ENCODE measurements at regions not wholly inside any gene's neighbourhood (a gene's known extent, or its start where the extent isn't known, plus 50 kb on each side); places are given as distances from the start of the nearest gene placed in this dataset.

- Histone ChIP-seq H3K4me3 (ENCODE audit: low read length) (no peak overlapping the region), H3K9ac (ENCODE audit: low read length) (no peak overlapping the region), H3K27me3 (ENCODE audit: control insufficient read depth, insufficient read depth, low read length) (no peaks in the 10 kb centered on the region), H3K9me3 (ENCODE audit: control insufficient read depth, low read depth, low read length) (no peaks in the 10 kb centered on the region), H3K4me1 (ENCODE audit: control insufficient read depth, low read depth, low read length) (peaks cover 19% of the 10 kb centered on the region), H3K36me3 (ENCODE audit: control insufficient read depth, low read depth, low read length) (no peaks in the 10 kb centered on the region), H3K27ac (ENCODE audit: low read length) (no peak overlapping the region)
Measured at GRCh38 chr1:96509951-96510350, 211.6 kb upstream of the PTBP2 start.

- Histone ChIP-seq H3K9me3 (ENCODE audit: control insufficient read depth, low read depth, low read length) (no peaks in the 10 kb centered on the region), H3K9ac (ENCODE audit: low read length) (no peak overlapping the region), H3K4me1 (ENCODE audit: control insufficient read depth, low read depth, low read length) (peaks cover 19% of the 10 kb centered on the region), H3K27me3 (ENCODE audit: control insufficient read depth, insufficient read depth, low read length) (no peaks in the 10 kb centered on the region), H3K36me3 (ENCODE audit: control insufficient read depth, low read depth, low read length) (no peaks in the 10 kb centered on the region), H3K4me3 (ENCODE audit: low read length) (no peak overlapping the region), H3K27ac (ENCODE audit: low read length) (no peak overlapping the region)
Measured at GRCh38 chr1:96510391-96510790, 211.2 kb upstream of the PTBP2 start.

GRCh38 chr1:96510911-96511310 is 210.7 kb upstream of the PTBP2 start:
- H3K9me3 ChIP-seq (ENCODE audit: control insufficient read depth, low read depth, low read length): no peaks in the 10 kb centered on the region
- no peak overlapping the region for H3K27ac ChIP-seq (ENCODE audit: low read length)
- peaks cover 19% of the 10 kb centered on the region for H3K4me1 ChIP-seq (ENCODE audit: control insufficient read depth, low read depth, low read length)
- H3K4me3 ChIP-seq (ENCODE audit: low read length): no peak overlapping the region
- H3K36me3 ChIP-seq (ENCODE audit: control insufficient read depth, low read depth, low read length): no peaks in the 10 kb centered on the region
- no peak overlapping the region for H3K9ac ChIP-seq (ENCODE audit: low read length)
- H3K27me3 ChIP-seq (ENCODE audit: control insufficient read depth, insufficient read depth, low read length): no peaks in the 10 kb centered on the region

- Histone ChIP-seq H3K4me3 (ENCODE audit: low read length) (no peak overlapping the region), H3K27me3 (ENCODE audit: control insufficient read depth, insufficient read depth, low read length) (no peaks in the 10 kb centered on the region), H3K9me3 (ENCODE audit: control insufficient read depth, low read depth, low read length) (no peaks in the 10 kb centered on the region)
Measured at GRCh38 chr1:96513136-96513535, 208.4 kb upstream of the PTBP2 start.

GRCh38 chr1:96515430-96515829 is 206.2 kb upstream of the PTBP2 start:
- no peak overlapping the region for H3K9ac ChIP-seq (ENCODE audit: low read length)

More at GRCh38 chr1:96513136-96513535, 208.4 kb upstream of the PTBP2 start:
- no peaks in the 10 kb centered on the region for H3K36me3 ChIP-seq (ENCODE audit: control insufficient read depth, low read depth, low read length)
- H3K9ac ChIP-seq (ENCODE audit: low read length): no peak overlapping the region
- peaks cover 19% of the 10 kb centered on the region for H3K4me1 ChIP-seq (ENCODE audit: control insufficient read depth, low read depth, low read length)
- H3K27ac ChIP-seq (ENCODE audit: low read length): no peak overlapping the region

GRCh38 chr1:96515925-96516324 is 205.7 kb upstream of the PTBP2 start:
- H3K9me3 ChIP-seq (ENCODE audit: control insufficient read depth, low read depth, low read length): no peaks in the 10 kb centered on the region
- H3K36me3 ChIP-seq (ENCODE audit: control insufficient read depth, low read depth, low read length): no peaks in the 10 kb centered on the region
- H3K9ac ChIP-seq (ENCODE audit: low read length): no peak overlapping the region
- H3K27ac ChIP-seq (ENCODE audit: low read length): no peak overlapping the region
- H3K4me1 ChIP-seq (ENCODE audit: control insufficient read depth, low read depth, low read length): peaks cover 16% of the 10 kb centered on the region
- H3K27me3 ChIP-seq (ENCODE audit: control insufficient read depth, insufficient read depth, low read length): no peaks in the 10 kb centered on the region
- H3K4me3 ChIP-seq (ENCODE audit: low read length): no peak overlapping the region

More at GRCh38 chr1:96515430-96515829, 206.2 kb upstream of the PTBP2 start:
- Histone ChIP-seq H3K4me3 (ENCODE audit: low read length) (no peak overlapping the region), H3K4me1 (ENCODE audit: control insufficient read depth, low read depth, low read length) (peaks cover 15% of the 10 kb centered on the region), H3K9me3 (ENCODE audit: control insufficient read depth, low read depth, low read length) (no peaks in the 10 kb centered on the region), H3K27me3 (ENCODE audit: control insufficient read depth, insufficient read depth, low read length) (no peaks in the 10 kb centered on the region), H3K27ac (ENCODE audit: low read length) (no peak overlapping the region), H3K36me3 (ENCODE audit: control insufficient read depth, low read depth, low read length) (no peaks in the 10 kb centered on the region)

- Histone ChIP-seq H3K4me3 (ENCODE audit: low read length) (peak overlapping the region; percentile 7), H3K27ac (ENCODE audit: low read length) (no peak overlapping the region), H3K9me3 (ENCODE audit: control insufficient read depth, low read depth, low read length) (no peaks in the 10 kb centered on the region), H3K9ac (ENCODE audit: low read length) (no peak overlapping the region), H3K4me1 (ENCODE audit: control insufficient read depth, low read depth, low read length) (peaks cover 42% of the 10 kb centered on the region), H3K36me3 (ENCODE audit: control insufficient read depth, low read depth, low read length) (no peaks in the 10 kb centered on the region), H3K27me3 (ENCODE audit: control insufficient read depth, insufficient read depth, low read length) (no peaks in the 10 kb centered on the region)
Measured at GRCh38 chr1:96519851-96520578, 201.6 kb upstream of the PTBP2 start.

- Histone ChIP-seq H3K27ac (ENCODE audit: low read length) (no peak overlapping the region), H3K36me3 (ENCODE audit: control insufficient read depth, low read depth, low read length) (no peaks in the 10 kb centered on the region), H3K9me3 (ENCODE audit: control insufficient read depth, low read depth, low read length) (no peaks in the 10 kb centered on the region), H3K4me3 (ENCODE audit: low read length) (no peak overlapping the region), H3K27me3 (ENCODE audit: control insufficient read depth, insufficient read depth, low read length) (no peaks in the 10 kb centered on the region), H3K9ac (ENCODE audit: low read length) (no peak overlapping the region), H3K4me1 (ENCODE audit: control insufficient read depth, low read depth, low read length) (peaks cover 42% of the 10 kb centered on the region)
Measured at GRCh38 chr1:96520579-96520947, 201.0 kb upstream of the PTBP2 start.

- H3K4me1 ChIP-seq (ENCODE audit: control insufficient read depth, low read depth, low read length): peaks cover 42% of the 10 kb centered on the region
- H3K4me3 ChIP-seq (ENCODE audit: low read length): no peak overlapping the region
- no peak overlapping the region for H3K9ac ChIP-seq (ENCODE audit: low read length)
- H3K36me3 ChIP-seq (ENCODE audit: control insufficient read depth, low read depth, low read length): no peaks in the 10 kb centered on the region
- no peaks in the 10 kb centered on the region for H3K27me3 ChIP-seq (ENCODE audit: control insufficient read depth, insufficient read depth, low read length)
- no peak overlapping the region for H3K27ac ChIP-seq (ENCODE audit: low read length)
- no peaks in the 10 kb centered on the region for H3K9me3 ChIP-seq (ENCODE audit: control insufficient read depth, low read depth, low read length)
Measured at GRCh38 chr1:96521010-96521409, 200.6 kb upstream of the PTBP2 start.

GRCh38 chr1:96521994-96522760 is 199.4 kb upstream of the PTBP2 start:
- Histone ChIP-seq H3K4me3 (ENCODE audit: low read length) (peak overlapping the region; percentile 23), H3K9ac (ENCODE audit: low read length) (no peak overlapping the region), H3K27ac (ENCODE audit: low read length) (no peak overlapping the region), H3K27me3 (ENCODE audit: control insufficient read depth, insufficient read depth, low read length) (no peaks in the 10 kb centered on the region), H3K9me3 (ENCODE audit: control insufficient read depth, low read depth, low read length) (no peaks in the 10 kb centered on the region), H3K4me1 (ENCODE audit: control insufficient read depth, low read depth, low read length) (peaks cover 47% of the 10 kb centered on the region), H3K36me3 (ENCODE audit: control insufficient read depth, low read depth, low read length) (no peaks in the 10 kb centered on the region)

GRCh38 chr1:96522927-96523326 is 198.7 kb upstream of the PTBP2 start:
- Histone ChIP-seq H3K4me1 (ENCODE audit: control insufficient read depth, low read depth, low read length) (peaks cover 47% of the 10 kb centered on the region), H3K4me3 (ENCODE audit: low read length) (peak overlapping the region; percentile 16), H3K9ac (ENCODE audit: low read length) (no peak overlapping the region), H3K9me3 (ENCODE audit: control insufficient read depth, low read depth, low read length) (peaks cover under 1% of the 10 kb centered on the region), H3K27me3 (ENCODE audit: control insufficient read depth, insufficient read depth, low read length) (no peaks in the 10 kb centered on the region), H3K36me3 (ENCODE audit: control insufficient read depth, low read depth, low read length) (no peaks in the 10 kb centered on the region), H3K27ac (ENCODE audit: low read length) (no peak overlapping the region)

- Histone ChIP-seq H3K27me3 (ENCODE audit: control insufficient read depth, insufficient read depth, low read length) (no peaks in the 10 kb centered on the region), H3K9ac (ENCODE audit: low read length) (no peak overlapping the region), H3K4me1 (ENCODE audit: control insufficient read depth, low read depth, low read length) (peaks cover 47% of the 10 kb centered on the region), H3K4me3 (ENCODE audit: low read length) (no peak overlapping the region), H3K9me3 (ENCODE audit: control insufficient read depth, low read depth, low read length) (peaks cover 12% of the 10 kb centered on the region), H3K36me3 (ENCODE audit: control insufficient read depth, low read depth, low read length) (no peaks in the 10 kb centered on the region), H3K27ac (ENCODE audit: low read length) (no peak overlapping the region)
Measured at GRCh38 chr1:96524100-96524499, 197.5 kb upstream of the PTBP2 start.

Data from iPS-18a (cell line).